GM12878 (cell line): ENCODE measurements at regions not wholly inside any gene's neighbourhood (a gene's known extent, or its start where the extent isn't known, plus 50 kb on each side); places are given as distances from the start of the nearest gene placed in this dataset.

Source experiments
- ATAC-seq: fragments of 200-7000 bp; cut with Tn5 transposase; 3 replicates; pipeline ENCODE4 v1.9.1; 2020; ENCODE audit warnings: mild to moderate bottlenecking, moderate library complexity
- BruUV-seq: library from RNA; stranded (reverse); fragments of 400-500 nt; replicated peaks from 2 replicates; lab custom pipeline; 2021; lab: Mats Ljungman, UMichigan
- CTCF ChIA-PET: fragments of 300-600 bp; sonication (Branson Sonifier 250); formaldehyde crosslinking; extraction: SDS; loops from one replicate; lab custom pipeline; 2021; ENCODE audit warnings: inconsistent platforms; lab: Yijun Ruan, JAX
- POLR2A ChIA-PET: fragments of 350-600 bp; formaldehyde crosslinking; extraction: SDS; loops from one replicate; lab custom pipeline; 2021; ENCODE audit warnings: inconsistent platforms; lab: Charles Lee
- RAD21 ChIA-PET: fragments of 300-600 bp; sonication (Branson Sonifier 250); formaldehyde crosslinking; loops from one replicate; lab custom pipeline; 2023; ENCODE audit warnings: antibody characterized with exemption; ENCODE audit not compliant: unreplicated experiment; lab: Charles Lee
- SMC1A ChIA-PET: fragments of 300-600 bp; sonication (Branson Sonifier 250); formaldehyde crosslinking; loops from one replicate; lab custom pipeline; 2023; ENCODE audit not compliant: unreplicated experiment, uncharacterized antibody; lab: Charles Lee
- DNase-seq: peaks from one replicate; pipeline ENCODE4 v3.0.0-alpha.2; 2011; ENCODE audit warnings: low read depth, low spot score
- FAIRE-seq: peaks from 3 replicates; lab custom pipeline; 2011; peaks lifted over from hg19 to GRCh38; lab: Jason Lieb, UNC
- H2AFZ ChIP-seq: 2 replicates; pipeline ENCODE4 v1.6.0; 2011; ENCODE audit warnings: low read depth, low read length, control low read depth; ENCODE audit not compliant: control insufficient read depth
- H3K27ac ChIP-seq: 2 replicates; pipeline ENCODE4 v1.5.1; 2011; ENCODE audit warnings: control low read depth; ENCODE audit not compliant: control insufficient read depth, insufficient read depth
- H3K27me3 ChIP-seq, 2 experiments: replicated peaks in 1 of 2; 2 replicates each; pipeline versions ENCODE4 v1.6.0 to v1.6.1; 2011; ENCODE audit warnings: low read length in 1 of 2; ENCODE audit not compliant: control insufficient read depth in 2 of 2, insufficient read depth in 2 of 2
- H3K36me3 ChIP-seq, 2 experiments: 2 replicates each; pipeline ENCODE4 v1.5.1; 2011; ENCODE audit warnings: low read length in 1 of 2; ENCODE audit not compliant: control insufficient read depth in 2 of 2, insufficient read depth in 2 of 2
- H3K4me1 ChIP-seq: 2 replicates; pipeline ENCODE4 v1.6.1; 2011; ENCODE audit warnings: mild to moderate bottlenecking, low read length, moderate library complexity, mixed read lengths; ENCODE audit not compliant: control insufficient read depth, insufficient read depth
- H3K4me2 ChIP-seq: 2 replicates; pipeline ENCODE4 v1.6.0; 2011; ENCODE audit warnings: control low read depth; ENCODE audit not compliant: control insufficient read depth, insufficient read depth
- H3K4me3 ChIP-seq: fragments of 200-600 bp; sonication (generic); 2 replicates; pipeline ENCODE4 v1.5.1; 2016
- H3K79me2 ChIP-seq: 2 replicates; pipeline ENCODE4 v1.6.0; 2011; ENCODE audit warnings: low read length; ENCODE audit not compliant: control insufficient read depth, insufficient read depth
- H3K9ac ChIP-seq: 2 replicates; pipeline ENCODE4 v1.8.0; 2011; ENCODE audit warnings: low read length, control low read depth, mixed read lengths; ENCODE audit not compliant: control insufficient read depth, insufficient read depth
- H3K9me3 ChIP-seq: replicated peaks from 3 replicates; pipeline ENCODE4 v1.5.1; 2011; ENCODE audit warnings: mild to moderate bottlenecking, low read length; ENCODE audit not compliant: control insufficient read depth, insufficient read depth
- H4K20me1 ChIP-seq: 2 replicates; pipeline ENCODE4 v1.6.0; 2011; ENCODE audit not compliant: control insufficient read depth, insufficient read depth
- CHD2 ChIP-seq: IDR thresholded peaks from 2 replicates; pipeline ENCODE4 v1.6.1; 2011; ENCODE audit warnings: low read depth, low read length, improper control_type of control experiment, borderline replicate concordance
- DPF2 ChIP-seq: fragments of 450-650 bp; IDR thresholded peaks from 2 replicates; pipeline ENCODE4 v1.6.1; 2017; ENCODE audit warnings: mild to moderate bottlenecking
- WRNIP1 ChIP-seq: IDR thresholded peaks from 2 replicates; pipeline ENCODE4 v1.6.1; 2011; ENCODE audit warnings: low read depth, low read length, improper control_type of control experiment, borderline replicate concordance
- WGBS: methylation state at CpG from one replicate; pipeline ENCODE4 v1.1.6; 2016; ENCODE audit warnings: low lambda C conversion rate; ENCODE audit not compliant: insufficient replicate concordance, insufficient coverage; ENCODE audit errors: missing lambda C conversion rate; 5-methylcytosine and 5-hydroxymethylcytosine counted together
- in situ Hi-C: fragments of 300-500 bp; cut with MboI; formaldehyde crosslinking; loops from 9 replicates; pipeline ENCODE4 v1.14.3; 2018; ENCODE audit warnings: mixed read lengths
- intact Hi-C: fragments of 100-400 bp; cut with micrococcal nuclease; formaldehyde crosslinking; loops from one replicate; pipeline ENCODE4 v1.14.2; 2022; ENCODE audit not compliant: unreplicated experiment
- TF ChIP-seq, protein P1 (sequence below): fragments of 450-650 bp; IDR thresholded peaks from 2 replicates; pipeline ENCODE4 v1.6.1; 2017; ENCODE audit warnings: borderline replicate concordance
- TF ChIP-seq, protein P2 (sequence below): fragments of 450-650 bp; IDR thresholded peaks from 2 replicates; pipeline ENCODE4 v1.6.1; 2016; ENCODE audit warnings: mild to moderate bottlenecking

GRCh38 chr2:145548479-145548878 is 1028.6 kb upstream of the ZEB2 start:
- no peak overlapping the region for H3K9ac ChIP-seq
- H3K79me2 ChIP-seq: no peaks in the 10 kb centered on the region
- no peaks in the 10 kb centered on the region for H3K9me3 ChIP-seq
- intact Hi-C loops: no loop called here
- H2AFZ ChIP-seq: no peak overlapping the region
- no peaks in the 10 kb centered on the region for H3K36me3 ChIP-seq
- FAIRE-seq: no peak
- no peak for ATAC-seq
- CTCF ChIA-PET: no interaction called here
- TF ChIP-seq DPF2: no peak
- TF ChIP-seq, protein P1, sequence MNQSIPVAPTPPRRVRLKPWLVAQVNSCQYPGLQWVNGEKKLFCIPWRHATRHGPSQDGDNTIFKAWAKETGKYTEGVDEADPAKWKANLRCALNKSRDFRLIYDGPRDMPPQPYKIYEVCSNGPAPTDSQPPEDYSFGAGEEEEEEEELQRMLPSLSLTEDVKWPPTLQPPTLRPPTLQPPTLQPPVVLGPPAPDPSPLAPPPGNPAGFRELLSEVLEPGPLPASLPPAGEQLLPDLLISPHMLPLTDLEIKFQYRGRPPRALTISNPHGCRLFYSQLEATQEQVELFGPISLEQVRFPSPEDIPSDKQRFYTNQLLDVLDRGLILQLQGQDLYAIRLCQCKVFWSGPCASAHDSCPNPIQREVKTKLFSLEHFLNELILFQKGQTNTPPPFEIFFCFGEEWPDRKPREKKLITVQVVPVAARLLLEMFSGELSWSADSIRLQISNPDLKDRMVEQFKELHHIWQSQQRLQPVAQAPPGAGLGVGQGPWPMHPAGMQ: no peak
- POLR2A ChIA-PET: no interaction called here
- in situ Hi-C loops: no loop called here
- SMC1A ChIA-PET: no interaction called here
- no TSS peak for BruUV-seq
- no peaks in the 10 kb centered on the region for H3K4me1 ChIP-seq
- H4K20me1 ChIP-seq: no peaks in the 10 kb centered on the region
- no peak overlapping the region for H3K4me2 ChIP-seq
- H3K4me3 ChIP-seq: no peak overlapping the region
- RAD21 ChIA-PET: no interaction called here
- no peaks in the 10 kb centered on the region for H3K27me3 ChIP-seq
- H3K27ac ChIP-seq: no peak overlapping the region
- 40% methylated on average over 8 of the region's 8 CpGs for WGBS
- no peak for DNase-seq

DNA sequence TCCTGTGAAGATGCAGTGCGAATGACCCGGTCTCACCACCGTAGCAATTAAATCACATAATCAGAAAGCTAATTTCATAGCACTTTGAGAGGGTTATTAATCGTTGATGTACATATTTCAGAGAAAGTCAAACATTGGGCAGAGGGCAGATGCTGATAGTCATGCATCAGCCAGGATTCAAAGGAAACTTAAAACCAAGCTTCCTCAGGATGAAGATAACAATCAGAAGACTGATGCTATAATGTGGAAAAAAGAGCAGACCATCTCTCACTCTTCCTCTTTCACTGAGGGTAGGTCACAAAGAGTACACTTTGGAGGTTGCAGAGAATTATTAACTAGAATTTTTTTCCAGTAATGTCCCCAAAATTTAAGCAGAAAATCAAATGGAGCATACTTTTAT is 1027.7 kb upstream of the ZEB2 start:
- Histone ChIP-seq H3K27ac (no peak overlapping the region), H3K79me2 (no peaks in the 10 kb centered on the region), H3K36me3 (no peaks in the 10 kb centered on the region), H3K9ac (no peak overlapping the region), H3K4me2 (no peak overlapping the region), H4K20me1 (no peaks in the 10 kb centered on the region), H3K27me3 (no peaks in the 10 kb centered on the region), H3K9me3 (no peaks in the 10 kb centered on the region)
- in situ Hi-C loops: no loop called here
- 51% methylated on average over 4 of the region's 4 CpGs for WGBS
- SMC1A ChIA-PET: no interaction called here
- BruUV-seq: no TSS peak
- POLR2A ChIA-PET: no interaction called here
- FAIRE-seq: no peak
- no peak for TF ChIP-seq WRNIP1
- TF ChIP-seq, protein P2, sequence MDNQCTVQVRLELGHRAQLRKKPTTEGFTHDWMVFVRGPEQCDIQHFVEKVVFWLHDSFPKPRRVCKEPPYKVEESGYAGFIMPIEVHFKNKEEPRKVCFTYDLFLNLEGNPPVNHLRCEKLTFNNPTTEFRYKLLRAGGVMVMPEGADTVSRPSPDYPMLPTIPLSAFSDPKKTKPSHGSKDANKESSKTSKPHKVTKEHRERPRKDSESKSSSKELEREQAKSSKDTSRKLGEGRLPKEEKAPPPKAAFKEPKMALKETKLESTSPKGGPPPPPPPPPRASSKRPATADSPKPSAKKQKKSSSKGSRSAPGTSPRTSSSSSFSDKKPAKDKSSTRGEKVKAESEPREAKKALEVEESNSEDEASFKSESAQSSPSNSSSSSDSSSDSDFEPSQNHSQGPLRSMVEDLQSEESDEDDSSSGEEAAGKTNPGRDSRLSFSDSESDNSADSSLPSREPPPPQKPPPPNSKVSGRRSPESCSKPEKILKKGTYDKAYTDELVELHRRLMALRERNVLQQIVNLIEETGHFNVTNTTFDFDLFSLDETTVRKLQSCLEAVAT: no peak
- TF ChIP-seq CHD2: no peak
- TF ChIP-seq, all 136 proteins: peak for 0
- no peaks in the 10 kb centered on the region for H3K4me1 ChIP-seq
- ChIA-PET CTCF (no interaction called here), RAD21 (no interaction called here)
- H3K4me3 ChIP-seq: no peak overlapping the region
- intact Hi-C loops: no loop called here
- H2AFZ ChIP-seq: no peak overlapping the region
- DNase-seq: no peak
- no peak for ATAC-seq
